ENCODE measurements at regions not wholly inside any gene's neighbourhood (a gene's known extent, or its start where the extent isn't known, plus 50 kb on each side); places are given as distances from the start of the nearest gene placed in this dataset.

GRCh38 chr14:37888234-37888633 is 292.8 kb downstream of the TTC6 start:
- in situ Hi-C loops (cut with MboI; ENCODE audit: low sequenced_read_pairs): loop anchor here (25.0 kb wide), 1 partner anchor 651 kb away; no protein-coding TSS in a partner anchor

GRCh38 chr14:37889087-37889486 is 293.7 kb downstream of the TTC6 start:
- in situ Hi-C loops (cut with MboI; ENCODE audit: low sequenced_read_pairs): loop anchor here (25.0 kb wide), 1 partner anchor 652 kb away; no protein-coding TSS in a partner anchor

GRCh38 chr14:37890095-37890494 is 294.7 kb downstream of the TTC6 start:
- in situ Hi-C loops (cut with MboI; ENCODE audit: low sequenced_read_pairs): loop anchor here (25.0 kb wide), 1 partner anchor 653 kb away; no protein-coding TSS in a partner anchor

DNA sequence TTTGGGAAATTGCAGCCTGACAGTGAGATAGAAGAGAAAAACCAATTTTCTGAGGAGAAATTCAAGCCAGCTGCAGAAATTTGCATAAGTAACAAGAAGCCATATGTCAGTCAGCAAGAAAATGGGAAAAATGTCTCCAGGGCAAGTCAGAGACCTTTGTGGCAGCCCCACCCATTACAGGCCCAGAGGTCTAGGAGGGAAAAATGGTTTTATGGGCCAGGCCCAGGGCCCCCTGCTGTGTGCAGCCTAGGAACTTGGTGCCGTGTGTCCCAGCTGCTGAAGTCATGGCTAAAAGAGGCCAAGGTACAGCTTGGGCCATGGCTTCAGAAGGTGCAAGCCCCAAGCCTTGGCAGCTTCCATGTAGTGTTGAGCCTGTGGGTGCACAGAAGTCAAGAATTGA is 296.1 kb downstream of the TTC6 start:
- in situ Hi-C loops (cut with MboI; ENCODE audit: low sequenced_read_pairs): loop anchor here (25.0 kb wide), 1 partner anchor 654 kb away; no protein-coding TSS in a partner anchor

DNA sequence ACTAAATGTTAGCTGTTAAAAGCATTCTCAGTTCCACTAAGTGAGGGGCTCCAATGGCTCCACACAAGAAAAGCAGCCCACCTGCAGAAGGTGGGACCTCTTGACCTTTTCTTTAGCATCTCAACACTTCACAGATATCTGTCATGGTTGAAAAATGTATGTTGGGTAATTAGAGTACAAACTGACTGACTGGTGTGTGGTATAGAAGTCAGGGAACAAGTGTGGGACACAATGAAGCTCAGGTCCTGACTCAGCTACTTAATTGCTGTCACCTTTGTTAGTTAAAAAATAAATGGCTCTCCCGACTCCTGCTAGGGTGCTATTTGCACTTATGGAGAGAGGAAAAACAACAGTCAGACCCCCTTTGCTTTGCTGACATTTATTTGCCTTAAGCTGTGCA is 299.0 kb downstream of the TTC6 start:
- in situ Hi-C loops (cut with MboI; ENCODE audit: low sequenced_read_pairs): loop anchor here (25.0 kb wide), 1 partner anchor 657 kb away; no protein-coding TSS in a partner anchor

GRCh38 chr14:37899365-37899764 is 303.9 kb downstream of the TTC6 start:
- in situ Hi-C loops (cut with MboI; ENCODE audit: low sequenced_read_pairs): loop anchor here (25.0 kb wide), 1 partner anchor 662 kb away; no protein-coding TSS in a partner anchor

DNA sequence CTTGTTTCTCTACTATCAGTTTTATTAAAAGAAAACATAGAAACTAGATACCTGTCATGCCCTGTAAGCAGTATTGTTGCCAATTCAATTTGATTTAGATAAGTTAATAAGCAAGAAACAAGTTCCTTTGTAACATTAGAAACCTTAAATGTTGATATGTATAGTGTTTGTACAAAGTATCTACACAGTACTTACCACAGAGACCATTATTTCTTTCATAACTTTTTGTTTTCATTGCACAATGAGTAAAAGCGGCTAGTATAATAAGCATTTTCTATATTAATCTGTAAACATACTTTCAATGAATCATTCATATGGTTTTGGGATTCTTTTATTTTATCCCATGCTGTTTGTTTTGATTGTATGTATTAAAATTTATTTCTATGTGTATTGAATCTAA is 305.1 kb downstream of the TTC6 start:
- in situ Hi-C loops (cut with MboI; ENCODE audit: low sequenced_read_pairs): no loop called here

DNA sequence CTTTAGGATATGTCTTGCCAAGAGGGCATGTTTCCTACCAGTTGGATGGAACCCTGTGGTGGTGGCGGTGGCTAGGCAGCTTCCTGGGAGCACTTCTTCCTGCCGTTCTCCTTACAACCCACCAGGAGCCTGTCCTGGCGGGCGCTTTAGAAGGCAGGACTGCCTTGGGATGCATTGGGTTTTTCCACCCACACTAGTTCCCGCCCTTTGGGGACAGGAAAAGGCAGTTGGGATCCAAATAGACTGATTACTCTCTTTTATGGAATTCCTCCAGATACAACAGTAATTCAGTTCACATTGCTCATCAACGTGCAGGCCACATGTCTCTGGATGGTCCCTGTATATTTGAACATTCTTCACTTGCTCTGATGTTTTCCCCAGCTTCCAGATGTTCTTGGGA is 305.7 kb upstream of the SSTR1 start:
- in situ Hi-C loops (cut with MboI; ENCODE audit: low sequenced_read_pairs): no loop called here

- in situ Hi-C loops (cut with MboI; ENCODE audit: low sequenced_read_pairs): no loop called here
Measured at GRCh38 chr14:37903343-37904191, 304.1 kb upstream of the SSTR1 start.

- in situ Hi-C loops (cut with MboI; ENCODE audit: low sequenced_read_pairs): no loop called here
Measured at GRCh38 chr14:37924622-37925021, 283.1 kb upstream of the SSTR1 start.

- in situ Hi-C loops (cut with MboI; ENCODE audit: low sequenced_read_pairs): no loop called here
Measured at GRCh38 chr14:37932008-37932407, 275.7 kb upstream of the SSTR1 start.

GRCh38 chr14:37932481-37932880 is 275.2 kb upstream of the SSTR1 start:
- in situ Hi-C loops (cut with MboI; ENCODE audit: low sequenced_read_pairs): no loop called here

DNA sequence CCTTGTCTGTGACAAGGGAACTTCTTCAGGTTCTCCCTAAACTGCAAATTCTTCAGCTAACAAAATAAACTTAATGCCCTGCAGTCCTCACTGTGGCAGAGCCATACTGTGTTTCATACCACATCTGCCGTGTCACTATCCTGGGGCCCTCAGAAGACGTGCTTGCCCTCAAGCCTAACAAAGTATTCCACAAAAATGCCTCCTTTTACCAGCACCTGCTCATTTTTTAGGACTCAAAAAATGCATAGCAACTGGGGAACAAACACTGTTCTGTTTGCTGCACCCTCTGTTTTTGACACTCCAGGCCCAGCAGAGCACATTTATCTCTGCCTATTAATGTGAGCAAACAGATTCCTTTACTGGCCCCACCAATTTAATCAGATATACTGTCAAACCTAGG is 270.7 kb upstream of the SSTR1 start:
- in situ Hi-C loops (cut with MboI; ENCODE audit: low sequenced_read_pairs): no loop called here

DNA sequence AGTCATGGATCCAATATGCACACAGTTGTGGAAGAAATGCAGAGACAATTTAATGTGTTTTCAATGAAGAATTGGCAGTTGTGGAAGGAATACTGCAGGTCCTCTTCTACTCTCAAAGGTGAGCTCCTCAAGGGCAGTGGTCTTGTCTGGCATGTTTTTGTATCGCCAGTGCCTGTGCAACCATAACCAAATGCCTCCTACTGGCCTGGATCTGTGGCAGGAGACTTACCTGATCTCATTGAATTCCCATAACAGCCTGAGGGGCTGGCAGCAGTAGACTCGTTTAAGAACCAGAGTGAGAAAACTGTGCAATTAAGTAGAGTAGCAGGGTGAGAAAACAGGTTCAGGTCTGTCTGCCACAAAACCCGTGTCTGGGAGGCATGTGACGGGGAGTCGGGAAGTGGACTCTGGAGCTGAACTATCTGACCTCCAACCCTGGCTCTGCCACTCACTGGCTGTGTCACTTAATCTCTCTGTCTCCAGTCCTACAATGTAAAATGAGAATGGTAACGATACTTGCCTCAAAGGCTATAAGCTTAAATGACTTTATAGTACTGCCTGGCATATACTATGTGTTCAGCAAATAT is 268.2 kb upstream of the SSTR1 start:
- in situ Hi-C loops (cut with MboI; ENCODE audit: low sequenced_read_pairs): no loop called here

DNA sequence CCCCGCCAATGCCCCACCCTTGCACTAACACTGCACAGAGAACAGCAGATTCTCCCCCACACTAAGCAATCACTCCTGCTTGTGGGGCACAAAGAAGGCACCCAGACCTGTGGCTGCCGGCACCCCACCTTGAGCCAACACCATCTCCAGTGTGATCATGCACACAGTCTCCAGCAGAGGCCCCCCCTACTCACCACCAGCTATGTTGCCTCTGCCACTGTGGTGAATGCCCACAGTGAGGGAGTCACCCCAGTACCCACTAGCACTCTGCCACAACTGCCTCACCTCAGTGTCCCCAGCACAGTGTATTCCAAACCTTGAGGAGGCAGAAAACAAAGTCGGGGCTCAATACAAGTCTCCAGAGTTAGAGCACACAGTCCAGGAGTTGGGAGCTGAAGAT is 261.7 kb upstream of the SSTR1 start:
- in situ Hi-C loops (cut with MboI; ENCODE audit: low sequenced_read_pairs): no loop called here

GRCh38 chr14:37946819-37947218 is 260.9 kb upstream of the SSTR1 start:
- in situ Hi-C loops (cut with MboI; ENCODE audit: low sequenced_read_pairs): no loop called here

DNA sequence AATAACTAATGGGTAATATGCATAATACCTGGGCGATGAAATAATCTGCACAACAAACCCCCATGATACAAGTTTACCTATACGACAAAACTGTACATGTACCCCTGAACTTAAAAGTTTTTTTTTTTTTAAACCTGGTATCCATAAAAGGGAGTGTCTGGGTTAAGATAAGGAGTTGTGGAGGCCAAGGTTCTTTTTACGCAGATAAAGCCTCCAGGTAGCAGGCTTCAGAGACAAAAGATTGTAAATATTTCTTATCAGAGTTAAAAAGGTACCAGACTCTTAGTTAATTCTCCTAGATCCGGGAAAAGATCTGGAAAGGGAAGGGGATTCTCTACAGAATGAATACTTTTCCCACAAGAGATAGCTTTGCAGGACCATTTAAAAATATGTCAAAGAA is 259.4 kb upstream of the SSTR1 start:
- in situ Hi-C loops (cut with MboI; ENCODE audit: low sequenced_read_pairs): no loop called here

DNA sequence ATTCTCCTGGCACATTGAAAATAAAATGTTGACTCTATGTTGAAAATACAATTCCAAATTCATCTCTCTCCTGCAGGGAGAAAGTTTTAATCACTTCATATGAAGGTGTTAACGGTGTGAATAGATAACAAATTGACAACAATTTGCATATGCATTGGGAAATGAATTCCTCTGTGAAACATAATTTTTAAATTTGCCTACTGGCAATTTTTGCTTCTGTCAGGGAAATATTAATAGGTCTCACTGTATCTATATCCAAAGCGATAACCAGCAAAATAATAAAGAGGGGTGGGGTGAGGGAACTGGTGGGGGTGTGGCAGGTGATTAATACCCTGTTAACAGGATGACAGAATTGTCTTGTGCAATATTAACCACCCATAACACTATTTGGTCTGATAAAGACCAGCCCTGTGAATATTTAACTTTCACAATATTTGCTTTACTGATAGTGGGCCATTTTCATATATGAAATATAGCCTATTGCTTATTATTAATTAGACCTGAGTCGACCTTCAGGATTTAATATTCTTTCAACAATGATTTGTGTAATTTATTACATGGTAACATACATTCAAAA is 239.0 kb upstream of the SSTR1 start:
- in situ Hi-C loops (cut with MboI; ENCODE audit: low sequenced_read_pairs): no loop called here

GRCh38 chr14:37969511-37969979 is 238.2 kb upstream of the SSTR1 start:
- in situ Hi-C loops (cut with MboI; ENCODE audit: low sequenced_read_pairs): no loop called here

DNA sequence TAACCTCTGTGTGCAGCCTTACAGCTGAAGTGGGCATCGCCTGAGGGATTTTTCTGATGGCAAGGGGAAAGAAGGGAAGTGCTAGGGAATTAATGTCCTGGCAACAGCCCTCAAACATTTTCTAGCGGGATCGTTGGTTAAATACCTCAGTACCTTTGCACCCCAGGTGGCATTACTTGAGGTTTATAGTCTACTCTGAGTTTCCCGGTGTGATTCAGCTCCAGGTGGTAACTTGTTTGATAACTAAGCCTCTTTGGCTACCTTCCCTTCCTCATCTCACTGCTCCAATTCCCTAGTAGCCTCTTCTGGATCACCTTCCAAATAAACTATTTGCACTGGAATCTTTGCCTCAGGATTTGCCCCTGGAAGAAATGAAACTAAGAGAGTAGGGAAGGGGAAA is 237.0 kb upstream of the SSTR1 start:
- in situ Hi-C loops (cut with MboI; ENCODE audit: low sequenced_read_pairs): no loop called here

Data from HL-60/S4 treated with phorbol 12-myristate 13-acetate at 8.2 ng/mL for 4 days and 3 days (cell line).